NB4 (cell line): ENCODE measurements at regions not wholly inside any gene's neighbourhood (a gene's known extent, or its start where the extent isn't known, plus 50 kb on each side); places are given as distances from the start of the nearest gene placed in this dataset.

Source experiments
- POLR2A ChIP-seq: IDR thresholded peaks from 2 replicates; pipeline ENCODE4 v1.6.1; 2011; ENCODE audit warnings: mild to moderate bottlenecking; ENCODE audit not compliant: insufficient read length; ENCODE audit errors: extremely low read depth
- TF ChIP-seq, protein P1 (sequence below): IDR thresholded peaks from one replicate; pipeline ENCODE4 v1.5.1; 2012; ENCODE audit warnings: low read depth, low read length
- TF ChIP-seq, protein P2 (sequence below): IDR thresholded peaks from 2 replicates; pipeline ENCODE4 v1.6.1; 2011; ENCODE audit warnings: low read depth, low read length

DNA sequence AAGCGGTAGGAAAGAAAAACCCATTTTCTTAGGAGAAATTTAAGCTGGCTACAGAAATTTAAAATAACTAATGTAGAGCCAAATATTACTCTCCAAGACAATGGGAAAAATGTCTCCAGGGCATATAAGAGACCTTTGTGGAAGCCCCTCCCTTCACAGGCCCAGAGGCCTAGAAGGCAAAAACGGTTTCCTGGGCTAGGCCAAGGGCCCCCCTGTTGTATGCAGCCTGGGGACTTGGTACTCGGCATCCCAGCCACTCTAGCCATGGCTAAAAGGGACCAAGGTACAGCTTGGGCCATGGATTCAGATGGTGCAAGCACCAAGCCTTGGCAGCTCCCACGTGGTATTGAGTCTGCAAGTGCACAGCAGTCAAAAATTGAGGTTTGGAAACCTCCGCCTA is 90.1 kb downstream of the CGGBP1 start:
- TF ChIP-seq, protein P1, sequence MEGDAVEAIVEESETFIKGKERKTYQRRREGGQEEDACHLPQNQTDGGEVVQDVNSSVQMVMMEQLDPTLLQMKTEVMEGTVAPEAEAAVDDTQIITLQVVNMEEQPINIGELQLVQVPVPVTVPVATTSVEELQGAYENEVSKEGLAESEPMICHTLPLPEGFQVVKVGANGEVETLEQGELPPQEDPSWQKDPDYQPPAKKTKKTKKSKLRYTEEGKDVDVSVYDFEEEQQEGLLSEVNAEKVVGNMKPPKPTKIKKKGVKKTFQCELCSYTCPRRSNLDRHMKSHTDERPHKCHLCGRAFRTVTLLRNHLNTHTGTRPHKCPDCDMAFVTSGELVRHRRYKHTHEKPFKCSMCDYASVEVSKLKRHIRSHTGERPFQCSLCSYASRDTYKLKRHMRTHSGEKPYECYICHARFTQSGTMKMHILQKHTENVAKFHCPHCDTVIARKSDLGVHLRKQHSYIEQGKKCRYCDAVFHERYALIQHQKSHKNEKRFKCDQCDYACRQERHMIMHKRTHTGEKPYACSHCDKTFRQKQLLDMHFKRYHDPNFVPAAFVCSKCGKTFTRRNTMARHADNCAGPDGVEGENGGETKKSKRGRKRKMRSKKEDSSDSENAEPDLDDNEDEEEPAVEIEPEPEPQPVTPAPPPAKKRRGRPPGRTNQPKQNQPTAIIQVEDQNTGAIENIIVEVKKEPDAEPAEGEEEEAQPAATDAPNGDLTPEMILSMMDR: no peak
- TF ChIP-seq POLR2A: no peak
- TF ChIP-seq, protein P2, sequence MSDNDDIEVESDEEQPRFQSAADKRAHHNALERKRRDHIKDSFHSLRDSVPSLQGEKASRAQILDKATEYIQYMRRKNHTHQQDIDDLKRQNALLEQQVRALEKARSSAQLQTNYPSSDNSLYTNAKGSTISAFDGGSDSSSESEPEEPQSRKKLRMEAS: no peak
